Esophagus squamous epithelium (tissue), 5 donors: ENCODE measurements at regions not wholly inside any gene's neighbourhood (a gene's known extent, or its start where the extent isn't known, plus 50 kb on each side); places are given as distances from the start of the nearest gene placed in this dataset.

ENCODE experiments used
- DNase-seq: peaks from one replicate; lab custom pipeline; 2025; lab: John Stamatoyannopoulos, UW
- H3K27ac ChIP-seq, 4 donors: fragments of 200-600 bp; sonication (generic); one replicate each; pipeline ENCODE4 v1.5.1; 2016 to 2019; ENCODE audit warnings: mild to moderate bottlenecking in 1 of 4
- H3K27me3 ChIP-seq, 4 donors: fragments of 200-600 bp; sonication (generic); 1 replicate in 3 of 4; 2 replicates in 1 of 4; pipeline versions ENCODE4 v1.5.1 to v1.6.0; 2017 to 2021; ENCODE audit warnings: antibody characterized with exemption in 1 of 4
- H3K36me3 ChIP-seq, 3 donors: fragments of 200-600 bp; sonication (generic); one replicate each; pipeline ENCODE4 v1.5.1; 2016 to 2019
- H3K4me1 ChIP-seq, 3 donors: fragments of 200-600 bp; sonication (generic); one replicate each; pipeline ENCODE4 v1.5.1; 2017 to 2019
- H3K4me3 ChIP-seq, 4 donors: fragments of 200-600 bp; sonication (generic); 1 replicate in 3 of 4; 2 replicates in 1 of 4; pipeline ENCODE4 v1.5.1; 2016 to 2019; ENCODE audit warnings: mild to moderate bottlenecking in 2 of 4, moderate library complexity in 1 of 4
- H3K9me3 ChIP-seq, 3 donors: fragments of 200-600 bp; sonication (generic); one replicate each; pipeline ENCODE4 v1.5.1; 2016 to 2019
- POLR2A ChIP-seq, 4 donors: fragments of 450-650 bp; IDR thresholded peaks; one replicate each; pipeline ENCODE4 v1.6.1; 2017; ENCODE audit warnings: antibody characterized with exemption in 4 of 4, mild to moderate bottlenecking in 4 of 4, moderate library complexity in 3 of 4
- WGBS, 2 donors: methylation state at CpG; one replicate each; pipeline ENCODE4 v1.1.5; 2018; 5-methylcytosine and 5-hydroxymethylcytosine counted together
- intact Hi-C: fragments of 100-400 bp; cut with DNase I; formaldehyde crosslinking; loops from one replicate; pipeline ENCODE4 v1.15.0; 2022
- TF ChIP-seq, protein P1 (sequence below), 6 experiments: fragments of 450-650 bp in 4 of 6; fragments of 200-600 bp in 2 of 6; sonication (generic) in 2 of 6; IDR thresholded peaks; one replicate each; pipeline ENCODE4 v1.5.1; 2016 to 2019; ENCODE audit warnings: antibody characterized with exemption in 6 of 6, mild to moderate bottlenecking in 4 of 6, moderate library complexity in 4 of 6
- donor health status: DM: yes; HTN: yes; CAD: no.

DNA sequence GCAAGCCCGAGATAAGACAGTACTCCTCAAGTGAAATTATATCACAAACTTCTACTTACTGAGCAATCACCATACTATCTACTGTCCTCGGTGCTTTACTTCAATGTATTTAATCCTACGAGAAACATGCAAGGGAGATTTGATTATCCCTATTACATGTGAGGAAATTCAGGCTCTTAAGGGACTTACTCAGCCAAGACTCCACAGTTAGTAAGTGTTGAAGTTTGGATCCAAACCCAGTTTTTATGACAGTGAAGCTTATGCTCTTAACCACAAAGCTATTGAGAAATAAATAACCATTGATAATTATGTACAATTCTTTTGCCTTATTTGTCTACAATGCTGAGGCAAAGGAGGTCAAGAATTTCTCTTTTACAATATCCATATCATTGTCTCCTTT is 672.9 kb upstream of the ACVR2A start:
- WGBS, 2 donors = 45 to 93% methylated on average over 3 of the region's 3 CpGs
- intact Hi-C loops = no loop called here
- Histone ChIP-seq H3K27ac (no peak overlapping the region), H3K36me3 (no peaks in the 10 kb centered on the region), H3K27me3 (no peaks in the 10 kb centered on the region), H3K4me3 (no peak overlapping the region), H3K4me1 (no peaks in the 10 kb centered on the region), H3K9me3 (no peaks in the 10 kb centered on the region)
- DNase-seq = no peak
- TF ChIP-seq, protein P1, sequence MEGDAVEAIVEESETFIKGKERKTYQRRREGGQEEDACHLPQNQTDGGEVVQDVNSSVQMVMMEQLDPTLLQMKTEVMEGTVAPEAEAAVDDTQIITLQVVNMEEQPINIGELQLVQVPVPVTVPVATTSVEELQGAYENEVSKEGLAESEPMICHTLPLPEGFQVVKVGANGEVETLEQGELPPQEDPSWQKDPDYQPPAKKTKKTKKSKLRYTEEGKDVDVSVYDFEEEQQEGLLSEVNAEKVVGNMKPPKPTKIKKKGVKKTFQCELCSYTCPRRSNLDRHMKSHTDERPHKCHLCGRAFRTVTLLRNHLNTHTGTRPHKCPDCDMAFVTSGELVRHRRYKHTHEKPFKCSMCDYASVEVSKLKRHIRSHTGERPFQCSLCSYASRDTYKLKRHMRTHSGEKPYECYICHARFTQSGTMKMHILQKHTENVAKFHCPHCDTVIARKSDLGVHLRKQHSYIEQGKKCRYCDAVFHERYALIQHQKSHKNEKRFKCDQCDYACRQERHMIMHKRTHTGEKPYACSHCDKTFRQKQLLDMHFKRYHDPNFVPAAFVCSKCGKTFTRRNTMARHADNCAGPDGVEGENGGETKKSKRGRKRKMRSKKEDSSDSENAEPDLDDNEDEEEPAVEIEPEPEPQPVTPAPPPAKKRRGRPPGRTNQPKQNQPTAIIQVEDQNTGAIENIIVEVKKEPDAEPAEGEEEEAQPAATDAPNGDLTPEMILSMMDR (IDR thresholded peaks at IDR 0.05) = no peak
- TF ChIP-seq POLR2A (IDR thresholded peaks at IDR 0.05) = no peak

DNA sequence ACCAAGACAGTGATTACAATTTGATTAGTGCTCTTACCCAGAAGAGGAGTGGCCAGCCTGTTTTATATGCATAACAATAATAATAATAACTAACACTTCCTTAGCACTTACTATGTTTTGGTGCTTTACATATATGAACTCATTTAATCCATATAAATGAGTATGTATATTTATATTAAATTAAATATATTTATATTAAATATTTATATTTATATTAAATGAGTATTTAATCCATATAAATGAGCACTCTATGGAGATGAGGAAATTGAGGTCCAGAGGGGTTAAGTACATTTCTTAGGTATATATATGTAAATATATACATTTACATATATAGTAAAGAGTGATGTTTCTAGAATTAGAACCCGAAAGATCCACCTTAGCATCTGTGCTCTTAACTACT is 673.9 kb upstream of the ACVR2A start:
- no peaks in the 10 kb centered on the region for H3K36me3 ChIP-seq
- H3K27ac ChIP-seq = no peak overlapping the region
- intact Hi-C loops = no loop called here
- no peak for DNase-seq
- H3K9me3 ChIP-seq = no peaks in the 10 kb centered on the region
- TF ChIP-seq, protein P1 (IDR thresholded peaks at IDR 0.05) = no peak
- no peak for TF ChIP-seq POLR2A (IDR thresholded peaks at IDR 0.05)
- no peaks in the 10 kb centered on the region for H3K27me3 ChIP-seq
- no peak overlapping the region for H3K4me3 ChIP-seq
- H3K4me1 ChIP-seq = no peaks in the 10 kb centered on the region
- WGBS, 2 donors = 87 to 97% methylated on average over 1 of the region's 1 CpG

GRCh38 chr2:147165697-147166382 is 679.0 kb upstream of the ACVR2A start:
- Histone ChIP-seq H3K36me3 (no peaks in the 10 kb centered on the region), H3K27ac (no peak overlapping the region), H3K4me1 (no peaks in the 10 kb centered on the region), H3K9me3 (no peaks in the 10 kb centered on the region), H3K4me3 (no peak overlapping the region), H3K27me3 (no peaks in the 10 kb centered on the region)
- no peak for DNase-seq
- intact Hi-C loops = no loop called here
- 36 to 62% methylated on average over 2 of the region's 2 CpGs for WGBS, 2 donors
- TF ChIP-seq, protein P1 (IDR thresholded peaks at IDR 0.05) = no peak
- TF ChIP-seq POLR2A (IDR thresholded peaks at IDR 0.05) = no peak

GRCh38 chr2:147164563-147164962 is 680.3 kb upstream of the ACVR2A start:
- 80 to 100% methylated on average over 1 to 2 of the region's 4 CpGs for WGBS, 2 donors
- Histone ChIP-seq H3K27me3 (no peaks in the 10 kb centered on the region), H3K36me3 (no peaks in the 10 kb centered on the region), H3K9me3 (no peaks in the 10 kb centered on the region), H3K4me1 (no peaks in the 10 kb centered on the region), H3K4me3 (no peak overlapping the region), H3K27ac (no peak overlapping the region)
- TF ChIP-seq POLR2A (IDR thresholded peaks at IDR 0.05) = no peak
- TF ChIP-seq, protein P1 (IDR thresholded peaks at IDR 0.05) = no peak
- DNase-seq = no peak
- intact Hi-C loops = no loop called here

- Histone ChIP-seq H3K27ac (no peak overlapping the region), H3K9me3 (no peaks in the 10 kb centered on the region), H3K36me3 (no peaks in the 10 kb centered on the region), H3K4me1 (no peaks in the 10 kb centered on the region), H3K27me3 (no peaks in the 10 kb centered on the region), H3K4me3 (no peak overlapping the region)
- no peak for DNase-seq
- TF ChIP-seq, protein P1 (IDR thresholded peaks at IDR 0.05) = no peak
- no peak for TF ChIP-seq POLR2A (IDR thresholded peaks at IDR 0.05)
- intact Hi-C loops = no loop called here
Measured at GRCh38 chr2:147161746-147162145, 683.1 kb upstream of the ACVR2A start.
